SK-N-SH (cell line): ENCODE measurements at regions not wholly inside any gene's neighbourhood (a gene's known extent, or its start where the extent isn't known, plus 50 kb on each side); places are given as distances from the start of the nearest gene placed in this dataset.
A peak's percentile ranks its signal among the peaks of the same experiment; 100 is the strongest.

ENCODE experiments used
- CTCF ChIA-PET: fragments of 300-600, 350-600 bp; formaldehyde crosslinking; extraction: SDS; loops from one replicate; lab custom pipeline; 2021; lab: Yijun Ruan, JAX
- POLR2A ChIA-PET: fragments of 350-600 bp; sonication (Branson Sonifier 250); formaldehyde crosslinking; extraction: SDS; loops from one replicate; lab custom pipeline; 2020; ENCODE audit warnings: antibody characterized with exemption, inconsistent platforms; lab: Yijun Ruan, JAX
- DNase-seq: peaks from one replicate; pipeline ENCODE4 v3.0.0; 2012
- H2AFZ ChIP-seq: fragments of 200-600 bp; sonication (generic); 2 replicates; pipeline ENCODE4 v1.8.1; 2016; ENCODE audit warnings: antibody characterized with exemption, mild to moderate bottlenecking, low read depth
- H3F3A ChIP-seq: fragments of 200-600 bp; sonication (generic); replicated peaks from 2 replicates; pipeline ENCODE3; 2016; ENCODE audit warnings: antibody characterized with exemption, mild to moderate bottlenecking; ENCODE audit not compliant: insufficient read depth
- H3K27ac ChIP-seq, 2 experiments: fragments of 200-500 bp in 1 of 2; fragments of 200-600 bp in 1 of 2; sonication (Bioruptor generic) in 1 of 2; sonication (generic), shearing (Covaris generic) in 1 of 2; 2 replicates each; pipeline versions ENCODE4 v1.5.1 to v1.6.1; 2014 to 2016; ENCODE audit warnings: low read depth in 2 of 2, inconsistent platforms in 1 of 2, low read length in 1 of 2, mild to moderate bottlenecking in 1 of 2, mixed read lengths in 1 of 2
- H3K27me3 ChIP-seq: fragments of 200-600 bp; sonication (generic), shearing (Covaris generic); 2 replicates; pipeline ENCODE4 v1.6.1; 2016; ENCODE audit warnings: mixed run types; ENCODE audit not compliant: insufficient read depth
- H3K36me3 ChIP-seq, 2 experiments: fragments of 200-500 bp in 1 of 2; fragments of 200-600 bp in 1 of 2; sonication (Bioruptor generic) in 1 of 2; sonication (generic) in 1 of 2; replicated peaks in 1 of 2; 2 replicates each; pipeline versions ENCODE3 to v1.5.1; 2014 to 2016; ENCODE audit warnings: low read length in 1 of 2, mild to moderate bottlenecking in 1 of 2; ENCODE audit not compliant: insufficient read depth in 2 of 2, control insufficient read depth in 1 of 2
- H3K4me1 ChIP-seq, 2 experiments: fragments of 200-500 bp in 1 of 2; fragments of 200-600 bp in 1 of 2; sonication (Bioruptor generic) in 1 of 2; sonication (generic), shearing (Covaris generic) in 1 of 2; 2 replicates each; pipeline versions ENCODE4 v1.5.1 to v1.6.1; 2014 to 2016; ENCODE audit warnings: low read depth in 1 of 2, low read length in 1 of 2, mixed run types in 1 of 2; ENCODE audit not compliant: insufficient read depth in 2 of 2, control insufficient read depth in 1 of 2
- H3K4me2 ChIP-seq: fragments of 200-600 bp; sonication (generic), shearing (Covaris generic); 2 replicates; pipeline ENCODE4 v1.6.1; 2017; ENCODE audit warnings: mixed run types
- H3K4me3 ChIP-seq, 2 experiments: fragments of 200-500 bp in 1 of 2; fragments of 200-600 bp in 1 of 2; sonication (Bioruptor generic) in 1 of 2; sonication (generic), shearing (Covaris generic) in 1 of 2; 2 replicates each; pipeline versions ENCODE4 v1.5.1 to v1.8.1; 2014 to 2016; ENCODE audit warnings: low read depth in 2 of 2, inconsistent platforms in 1 of 2, low read length in 1 of 2, mild to moderate bottlenecking in 1 of 2, mixed read lengths in 1 of 2, moderate library complexity in 1 of 2
- H3K79me2 ChIP-seq: fragments of 200-600 bp; sonication (generic); 2 replicates; pipeline ENCODE4 v1.8.1; 2017; ENCODE audit warnings: mild to moderate bottlenecking; ENCODE audit not compliant: insufficient read depth
- H3K9ac ChIP-seq: fragments of 200-600 bp; sonication (generic); 2 replicates; pipeline ENCODE4 v1.6.1; 2017; ENCODE audit warnings: mixed run types
- H3K9me2 ChIP-seq: fragments of 200-600 bp; sonication (generic); 2 replicates; pipeline ENCODE4 v1.6.1; 2017; ENCODE audit warnings: mixed run types
- H3K9me3 ChIP-seq: fragments of 200-600 bp; sonication (generic); 2 replicates; pipeline ENCODE4 v1.6.1; 2017; ENCODE audit warnings: mixed run types, mild to moderate bottlenecking, moderate library complexity
- H4K20me1 ChIP-seq: fragments of 200-600 bp; sonication (generic); 2 replicates; pipeline ENCODE4 v1.6.1; 2017; ENCODE audit warnings: mild to moderate bottlenecking, mixed run types; ENCODE audit not compliant: insufficient read depth
- CHD2 ChIP-seq: fragments of 150-350 bp; IDR thresholded peaks from 2 replicates; pipeline ENCODE4 v1.6.1; 2018; ENCODE audit warnings: low read length; ENCODE audit not compliant: partially characterized antibody
- EP300 ChIP-seq, 2 experiments: IDR thresholded peaks; 2 replicates each; pipeline versions ENCODE4 v1.4.0 to v1.6.1; 2012; ENCODE audit warnings: borderline replicate concordance in 1 of 2, low read depth in 1 of 2, low read length in 1 of 2
- FOSL2 ChIP-seq: IDR thresholded peaks from 2 replicates; pipeline ENCODE4 v1.4.0; 2012; ENCODE audit warnings: low read depth, mild to moderate bottlenecking, moderate library complexity, borderline replicate concordance
- FOXJ3 ChIP-seq: sonication (generic); formaldehyde crosslinking; IDR thresholded peaks from 2 replicates; pipeline ENCODE4 v1.5.1; 2020; ENCODE audit warnings: mild to moderate bottlenecking, missing genetic modification reagents
- GATA2 ChIP-seq: sonication (generic); formaldehyde crosslinking; IDR thresholded peaks from 2 replicates; pipeline ENCODE4 v1.5.0; 2020; ENCODE audit warnings: mild to moderate bottlenecking, missing genetic modification reagents
- JUND ChIP-seq: IDR thresholded peaks from 2 replicates; pipeline ENCODE4 v1.4.0; 2012
- MAX ChIP-seq: IDR thresholded peaks from 2 replicates; pipeline ENCODE4 v1.4.0; 2012; ENCODE audit warnings: low read depth
- MEF2A ChIP-seq: IDR thresholded peaks from 2 replicates; pipeline ENCODE4 v1.4.0; 2012; ENCODE audit warnings: low read depth, borderline replicate concordance
- MXI1 ChIP-seq: IDR thresholded peaks from 2 replicates; pipeline ENCODE4 v1.6.1; 2012; ENCODE audit warnings: mild to moderate bottlenecking, low read depth, low read length, improper control_type of control experiment
- NRF1 ChIP-seq: IDR thresholded peaks from 2 replicates; pipeline ENCODE4 v1.6.1; 2012; ENCODE audit warnings: low read depth, mild to moderate bottlenecking, low read length
- POLR2AphosphoS5 ChIP-seq: IDR thresholded peaks from 2 replicates; pipeline ENCODE4 v1.6.1; 2012; ENCODE audit warnings: low read depth, low read length
- RAD21 ChIP-seq: IDR thresholded peaks from 2 replicates; pipeline ENCODE4 v1.6.1; 2012; ENCODE audit warnings: mild to moderate bottlenecking, low read length
- RCOR1 ChIP-seq: fragments of 150-350 bp; IDR thresholded peaks from 2 replicates; pipeline ENCODE4 v1.6.1; 2017; ENCODE audit warnings: antibody characterized with exemption, low read length
- RXRA ChIP-seq: IDR thresholded peaks from 2 replicates; pipeline ENCODE4 v1.4.0; 2012; ENCODE audit warnings: low read depth, mild to moderate bottlenecking, borderline replicate concordance
- SIN3A ChIP-seq: IDR thresholded peaks from 2 replicates; pipeline ENCODE4 v1.6.1; 2012; ENCODE audit warnings: low read depth, mild to moderate bottlenecking, low read length, moderate library complexity, borderline replicate concordance
- YY1 ChIP-seq: IDR thresholded peaks from 2 replicates; pipeline ENCODE4 v1.4.0; 2012; ENCODE audit warnings: low read depth, mild to moderate bottlenecking
- ZBTB33 ChIP-seq: IDR thresholded peaks from 2 replicates; pipeline ENCODE4 v1.4.0; 2012; ENCODE audit warnings: low read depth, borderline replicate concordance
- WGBS: methylation state at CpG from one replicate; pipeline ENCODE4 v1.1.6; 2017; ENCODE audit warnings: low lambda C conversion rate; 5-methylcytosine and 5-hydroxymethylcytosine counted together
- TF ChIP-seq, protein P1 (sequence below): fragments of 200-600 bp; sonication (generic); IDR thresholded peaks from 2 replicates; pipeline ENCODE4 v1.6.1; 2017; ENCODE audit warnings: antibody characterized with exemption, mild to moderate bottlenecking, moderate library complexity
- TF ChIP-seq, protein P2 (sequence below): fragments of 150-350 bp; IDR thresholded peaks from 2 replicates; pipeline ENCODE4 v1.6.1; 2016; ENCODE audit warnings: mild to moderate bottlenecking, low read depth, low read length

DNA sequence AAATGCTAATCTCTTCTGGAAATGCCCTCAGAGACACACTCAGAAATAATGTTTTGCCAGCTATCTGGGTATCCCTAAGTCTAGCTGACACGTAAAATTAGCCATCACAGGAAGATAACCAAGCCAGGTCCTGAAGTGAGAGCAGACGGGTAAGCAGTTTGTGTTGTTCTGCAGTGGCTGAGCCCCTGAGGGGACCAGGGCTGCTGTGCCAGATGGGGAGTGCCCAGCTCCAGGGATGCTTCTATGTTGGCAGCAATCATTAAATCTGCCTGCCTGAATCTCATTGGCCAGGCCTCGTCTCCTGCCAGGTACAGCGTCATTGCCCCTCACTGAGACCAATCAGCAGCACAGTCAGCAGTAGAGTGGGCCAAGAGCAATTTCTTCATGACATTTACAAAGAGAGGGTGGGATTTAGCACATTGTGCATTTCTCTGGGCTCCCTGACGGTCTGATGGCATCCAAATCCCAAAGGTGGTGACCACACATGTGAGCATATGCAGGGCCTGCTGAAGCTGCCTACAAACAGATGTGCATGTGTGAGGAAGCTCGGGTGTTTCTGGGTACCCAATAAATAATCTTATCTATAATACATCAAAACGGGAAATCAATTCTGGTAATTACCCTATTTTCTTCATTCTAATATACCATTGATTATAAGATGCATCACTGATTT, 58.7 kb upstream of the LRRN2 start:
- no peak overlapping the region for H3K4me3 ChIP-seq
- peak; percentile 79 for DNase-seq

DNA sequence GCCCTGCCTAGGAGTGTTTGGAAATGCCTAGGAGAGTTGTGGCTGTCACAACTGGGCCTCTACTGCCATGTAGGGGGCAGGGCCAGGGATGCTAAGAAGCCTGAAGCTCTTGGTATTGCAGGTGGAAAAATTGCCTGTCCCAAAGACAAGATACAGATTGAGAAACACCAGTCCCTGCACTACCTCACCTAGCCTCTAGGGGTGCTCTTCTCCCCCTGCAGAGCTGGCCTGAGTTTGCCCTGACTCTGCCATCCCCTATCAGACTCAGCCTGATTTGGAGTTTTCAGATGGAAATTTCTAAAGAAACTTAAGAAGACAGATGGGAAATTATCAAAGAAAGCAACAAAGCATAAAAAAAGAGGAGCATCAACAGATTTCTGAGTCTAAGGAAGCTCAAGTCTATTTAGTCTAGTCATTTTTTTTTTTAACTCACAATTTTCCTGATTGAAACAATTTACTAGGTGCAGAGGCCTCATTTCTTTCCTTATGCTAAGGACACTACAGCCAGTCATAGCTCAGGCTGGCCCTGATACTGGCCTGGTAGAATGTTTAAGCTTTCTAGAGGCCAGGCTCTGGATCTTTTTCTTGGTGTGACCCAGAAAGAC, 61.4 kb upstream of the LRRN2 start:
- no peak for TF ChIP-seq JUND
- TF ChIP-seq FOSL2 = no peak
- TF ChIP-seq, protein P1, sequence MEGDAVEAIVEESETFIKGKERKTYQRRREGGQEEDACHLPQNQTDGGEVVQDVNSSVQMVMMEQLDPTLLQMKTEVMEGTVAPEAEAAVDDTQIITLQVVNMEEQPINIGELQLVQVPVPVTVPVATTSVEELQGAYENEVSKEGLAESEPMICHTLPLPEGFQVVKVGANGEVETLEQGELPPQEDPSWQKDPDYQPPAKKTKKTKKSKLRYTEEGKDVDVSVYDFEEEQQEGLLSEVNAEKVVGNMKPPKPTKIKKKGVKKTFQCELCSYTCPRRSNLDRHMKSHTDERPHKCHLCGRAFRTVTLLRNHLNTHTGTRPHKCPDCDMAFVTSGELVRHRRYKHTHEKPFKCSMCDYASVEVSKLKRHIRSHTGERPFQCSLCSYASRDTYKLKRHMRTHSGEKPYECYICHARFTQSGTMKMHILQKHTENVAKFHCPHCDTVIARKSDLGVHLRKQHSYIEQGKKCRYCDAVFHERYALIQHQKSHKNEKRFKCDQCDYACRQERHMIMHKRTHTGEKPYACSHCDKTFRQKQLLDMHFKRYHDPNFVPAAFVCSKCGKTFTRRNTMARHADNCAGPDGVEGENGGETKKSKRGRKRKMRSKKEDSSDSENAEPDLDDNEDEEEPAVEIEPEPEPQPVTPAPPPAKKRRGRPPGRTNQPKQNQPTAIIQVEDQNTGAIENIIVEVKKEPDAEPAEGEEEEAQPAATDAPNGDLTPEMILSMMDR = peak; percentile 86
- 0 out of 2 replicates have a peak, but pooled peaks have one; percentile 56 for TF ChIP-seq RCOR1
- TF ChIP-seq SIN3A = no peak
- TF ChIP-seq RAD21 = peak; percentile 53
- no peak for TF ChIP-seq MEF2A
- TF ChIP-seq RXRA = no peak
- TF ChIP-seq, protein P2, sequence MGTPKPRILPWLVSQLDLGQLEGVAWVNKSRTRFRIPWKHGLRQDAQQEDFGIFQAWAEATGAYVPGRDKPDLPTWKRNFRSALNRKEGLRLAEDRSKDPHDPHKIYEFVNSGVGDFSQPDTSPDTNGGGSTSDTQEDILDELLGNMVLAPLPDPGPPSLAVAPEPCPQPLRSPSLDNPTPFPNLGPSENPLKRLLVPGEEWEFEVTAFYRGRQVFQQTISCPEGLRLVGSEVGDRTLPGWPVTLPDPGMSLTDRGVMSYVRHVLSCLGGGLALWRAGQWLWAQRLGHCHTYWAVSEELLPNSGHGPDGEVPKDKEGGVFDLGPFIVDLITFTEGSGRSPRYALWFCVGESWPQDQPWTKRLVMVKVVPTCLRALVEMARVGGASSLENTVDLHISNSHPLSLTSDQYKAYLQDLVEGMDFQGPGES = no peak
- no peak for TF ChIP-seq MAX
- no peak for TF ChIP-seq NRF1
- TF ChIP-seq YY1 = no peak
- no peak for TF ChIP-seq POLR2AphosphoS5
- TF ChIP-seq ZBTB33 = no peak
- TF ChIP-seq GATA2 (CRISPR knock-in tag) = no peak

More for the DNA sequence above, 58.7 kb upstream of the LRRN2 start:
- Histone ChIP-seq H3K36me3 (no peaks in the 10 kb centered on the region), H3K9me2 (no peaks in the 10 kb centered on the region), H3K79me2 (no peaks in the 10 kb centered on the region), H3K27me3 (peaks cover 27% of the 10 kb centered on the region; the same call in 1 of the 2 replicates), H4K20me1 (no peaks in the 10 kb centered on the region), H3K4me1 (peaks cover 0 to 21% of the 10 kb centered on the region in 2 experiments; a peak in 2 of 4 replicates), H3K4me2 (no peak overlapping the region), H3K9ac (no peak overlapping the region), H3F3A (no peaks in the 10 kb centered on the region), H2AFZ (no peak overlapping the region), H3K27ac (peak overlapping the region in 1 of 2 experiments; percentile 85; a peak in 2 of 4 replicates), H3K9me3 (no peaks in the 10 kb centered on the region)
- TF ChIP-seq RCOR1 (peak; percentile 91), EP300 (IDR thresholded peaks at IDR 0.05; ENCODE audit: borderline replicate concordance in 1 of 2, low read depth in 1 of 2, low read length in 1 of 2) (peak in 1 of 2 experiments; percentile 87; a peak in 2 of 4 replicates), FOXJ3 (CRISPR knock-in tag) (peak; percentile 93), MEF2A (no peak), CHD2 (peak; percentile 58), GATA2 (CRISPR knock-in tag) (peak; percentile 88), NRF1 (no peak), YY1 (no peak), SIN3A (no peak), MXI1 (peak; percentile 47; the same call in 1 of the 2 replicates)
- POLR2A ChIA-PET = interaction anchor here (0.6 to 0.8 kb wide), 2 partner anchors 50 to 107 kb away, joined by 3 read pairs; no protein-coding TSS in a partner anchor
- WGBS = 16% methylated on average over 7 of the region's 7 CpGs
- CTCF ChIA-PET = interaction anchor here (0.5 to 7.3 kb wide), 9 partner anchors 11 to 197 kb away, joined by 3 to 57 read pairs (median 28); no protein-coding TSS in a partner anchor

More for the DNA sequence above, 61.4 kb upstream of the LRRN2 start:
- Histone ChIP-seq H3K4me1 (peaks cover 0 to 21% of the 10 kb centered on the region in 2 experiments; a peak in 2 of 4 replicates), H3K4me2 (no peak overlapping the region), H3K36me3 (no peaks in the 10 kb centered on the region), H3K4me3 (peak overlapping the region in 1 of 2 experiments; percentile 14; a peak in 1 of 4 replicates), H3F3A (no peaks in the 10 kb centered on the region), H3K27ac (no peak overlapping the region), H3K9me3 (no peaks in the 10 kb centered on the region), H3K79me2 (no peaks in the 10 kb centered on the region), H3K27me3 (peaks cover 22% of the 10 kb centered on the region; the same call in 1 of the 2 replicates), H3K9me2 (no peaks in the 10 kb centered on the region), H3K9ac (no peak overlapping the region), H2AFZ (no peak overlapping the region), H4K20me1 (no peaks in the 10 kb centered on the region)
- POLR2A ChIA-PET = no interaction called here
- CTCF ChIA-PET = interaction anchor here (0.5 to 7.3 kb wide), 55 partner anchors 8 to 597 kb away, joined by 3 to 57 read pairs (median 7); no protein-coding TSS in a partner anchor
- peak; percentile 52 for DNase-seq
